Panc1 (cell line): ENCODE measurements at regions not wholly inside any gene's neighbourhood (a gene's known extent, or its start where the extent isn't known, plus 50 kb on each side); places are given as distances from the start of the nearest gene placed in this dataset.

Experiments
- ATAC-seq: fragments of 200-7000 bp; cut with Tn5 transposase; 2 replicates; pipeline ENCODE4 v1.9.1; 2020; ENCODE audit warnings: mild to moderate bottlenecking, moderate library complexity
- BruUV-seq: library from RNA; stranded (reverse); fragments of 400-500 nt; replicated peaks from 2 replicates; lab custom pipeline; 2021; lab: Mats Ljungman, UMichigan
- CTCF ChIA-PET: fragments of 300-600 bp; sonication (Branson Sonifier 250); formaldehyde crosslinking; loops from one replicate; lab custom pipeline; 2022; ENCODE audit warnings: antibody characterized with exemption; lab: Charles Lee
- POLR2A ChIA-PET: fragments of 300-600 bp; sonication (Branson Sonifier 250); formaldehyde crosslinking; loops from one replicate; lab custom pipeline; 2022; ENCODE audit warnings: antibody characterized with exemption; lab: Charles Lee
- DNase-seq: peaks from one replicate; pipeline ENCODE4 v3.0.0-alpha.2; 2010; ENCODE audit warnings: low read depth, low spot score
- H3K27ac ChIP-seq: 2 replicates; pipeline ENCODE4 v1.5.1; 2011; ENCODE audit warnings: mild to moderate bottlenecking, low read length, inconsistent platforms
- H3K27me3 ChIP-seq: fragments of 200-500 bp; sonication (Bioruptor generic); 2 replicates; pipeline ENCODE4 v1.6.0; 2014; ENCODE audit warnings: low read length, inconsistent platforms; ENCODE audit not compliant: control insufficient read depth, insufficient read depth
- H3K36me3 ChIP-seq: fragments of 200-500 bp; sonication (Bioruptor generic); 2 replicates; pipeline ENCODE4 v1.5.1; 2014; ENCODE audit warnings: inconsistent platforms, mild to moderate bottlenecking, low read length, moderate library complexity; ENCODE audit not compliant: control insufficient read depth, insufficient read depth
- H3K4me1 ChIP-seq: 2 replicates; pipeline ENCODE4 v1.5.1; 2011; ENCODE audit warnings: inconsistent platforms, mild to moderate bottlenecking, low read length, moderate library complexity; ENCODE audit not compliant: control insufficient read depth, insufficient read depth
- H3K4me3 ChIP-seq, 2 experiments: 2 replicates each; pipeline ENCODE4 v1.5.1; 2011 to 2012; ENCODE audit warnings: low read depth in 2 of 2, low read length in 2 of 2, mild to moderate bottlenecking in 2 of 2, inconsistent platforms in 1 of 2, moderate library complexity in 1 of 2
- H3K9me3 ChIP-seq: fragments of 200-500 bp; sonication (Bioruptor generic); 2 replicates; pipeline ENCODE4 v1.5.1; 2014; ENCODE audit warnings: low read depth, mild to moderate bottlenecking, inconsistent platforms, low read length, moderate library complexity; ENCODE audit not compliant: control insufficient read depth, insufficient read depth
- CTCF ChIP-seq: fragments of 450-650 bp; IDR thresholded peaks from 2 replicates; pipeline ENCODE4 v1.5.1; 2017; ENCODE audit warnings: mild to moderate bottlenecking
- POLR2AphosphoS5 ChIP-seq: IDR thresholded peaks from 2 replicates; pipeline ENCODE4 v1.6.1; 2012; ENCODE audit warnings: mild to moderate bottlenecking, low read depth, low read length, moderate library complexity
- REST ChIP-seq, 2 experiments: IDR thresholded peaks; 2 replicates each; pipeline ENCODE4 v1.6.1; 2011 to 2012; ENCODE audit warnings: low read depth in 2 of 2, control low read depth in 1 of 2, low read length in 1 of 2, mild to moderate bottlenecking in 1 of 2, moderate library complexity in 1 of 2; ENCODE audit not compliant: insufficient read depth in 1 of 2
- SIN3A ChIP-seq: IDR thresholded peaks from 2 replicates; pipeline ENCODE4 v1.6.1; 2012; ENCODE audit warnings: low read depth, mild to moderate bottlenecking, low read length, moderate library complexity, borderline replicate concordance; ENCODE audit not compliant: insufficient read depth
- TCF7L2 ChIP-seq: IDR thresholded peaks from 2 replicates; pipeline ENCODE4 v1.6.1; 2011; ENCODE audit warnings: mild to moderate bottlenecking, low read depth, low read length, inconsistent platforms
- in situ Hi-C: cut with HindIII; loops from 2 replicates; pipeline ENCODE4 v1.10.0; 2016; ENCODE audit warnings: low sequenced_read_pairs, low pct_unique_long_range_greater_than_20kb
- intact Hi-C: fragments of 100-400 bp; cut with micrococcal nuclease; formaldehyde crosslinking; loops from one replicate; pipeline ENCODE4 v1.10.0; 2022; ENCODE audit not compliant: unreplicated experiment

GRCh38 chr14:49366416-49366815 lies 219.8 kb downstream of the RPS29 start:
- TF ChIP-seq REST (IDR thresholded peaks at IDR 0.05; ENCODE audit: insufficient read depth in 1 of 2, low read depth in 2 of 2, low read length in 1 of 2) (no peak), POLR2AphosphoS5 (no peak), TCF7L2 (no peak), SIN3A (no peak), CTCF (no peak)
- in situ Hi-C loops: no loop called here

DNA sequence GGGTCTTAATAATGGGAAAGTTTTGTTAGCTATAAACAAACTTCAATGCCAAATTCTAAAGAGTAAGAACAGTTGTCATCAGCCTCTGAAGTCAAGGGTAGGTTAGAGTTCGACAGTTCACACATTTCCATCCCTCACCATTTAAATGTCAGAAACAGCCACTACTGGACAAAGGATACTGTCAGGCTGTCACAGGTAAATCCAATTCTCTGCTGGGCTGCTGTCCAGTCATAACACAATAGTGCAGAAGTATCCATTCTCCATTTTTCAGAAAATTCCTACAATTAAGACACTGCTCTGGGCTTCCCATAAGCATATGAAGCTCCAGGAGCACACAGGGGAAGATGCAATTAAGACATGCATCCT lies 221.4 kb downstream of the RPS29 start:
- TF ChIP-seq SIN3A: no peak
- no peak for TF ChIP-seq TCF7L2
- no peak for TF ChIP-seq CTCF
- no peak for TF ChIP-seq POLR2AphosphoS5
- no peak for TF ChIP-seq REST (IDR thresholded peaks at IDR 0.05; ENCODE audit: insufficient read depth in 1 of 2, low read depth in 2 of 2, low read length in 1 of 2)
- Histone ChIP-seq H3K9me3 (no peaks in the 10 kb centered on the region), H3K36me3 (no peaks in the 10 kb centered on the region), H3K27ac (no peak overlapping the region), H3K27me3 (no peaks in the 10 kb centered on the region), H3K4me1 (no peaks in the 10 kb centered on the region), H3K4me3 (no peak overlapping the region)
- in situ Hi-C loops (no loop called here), intact Hi-C loops (no loop called here)
- ChIA-PET POLR2A (no interaction called here), CTCF (no interaction called here)
- no peak for ATAC-seq
- BruUV-seq: no TSS peak
- no peak for DNase-seq

More at GRCh38 chr14:49366416-49366815, 219.8 kb downstream of the RPS29 start:
- CTCF ChIA-PET: no interaction called here
- ATAC-seq (no peak), DNase-seq (no peak)
- H3K36me3 ChIP-seq: no peaks in the 10 kb centered on the region
- no peaks in the 10 kb centered on the region for H3K9me3 ChIP-seq
- POLR2A ChIA-PET: interaction anchor here (0.7 kb wide), 1 partner anchor 50 kb away, joined by 4 read pairs; no protein-coding TSS in a partner anchor
- no peaks in the 10 kb centered on the region for H3K4me1 ChIP-seq
- intact Hi-C loops: no loop called here
- H3K27ac ChIP-seq: no peak overlapping the region
- no peak overlapping the region for H3K4me3 ChIP-seq
- no peaks in the 10 kb centered on the region; the same call in 1 of the 2 replicates for H3K27me3 ChIP-seq
- no TSS peak for BruUV-seq
